KBM-7 (cell line): ENCODE measurements at regions not wholly inside any gene's neighbourhood (a gene's known extent, or its start where the extent isn't known, plus 50 kb on each side); places are given as distances from the start of the nearest gene placed in this dataset.
"Not testable (repeated sequence)": the region's sequence is repeated elsewhere in the genome, so short reads cannot be mapped to it uniquely, and the experiment has no call there.

Source experiments
- DNase-seq: peaks from one replicate; pipeline ENCODE4 v3.0.0-alpha.2; 2015
- in situ Hi-C: fragments of 300-500 bp; cut with MboI; formaldehyde crosslinking; loops from 2 replicates; pipeline ENCODE4 v1.14.3; 2020; ENCODE audit warnings: low sequenced_read_pairs, low pct_unique_long_range_greater_than_20kb, mixed read lengths

GRCh38 chr9:86573886-86574285 lies 219.7 kb upstream of the TUT7 start:
- in situ Hi-C loops = no loop called here

DNA sequence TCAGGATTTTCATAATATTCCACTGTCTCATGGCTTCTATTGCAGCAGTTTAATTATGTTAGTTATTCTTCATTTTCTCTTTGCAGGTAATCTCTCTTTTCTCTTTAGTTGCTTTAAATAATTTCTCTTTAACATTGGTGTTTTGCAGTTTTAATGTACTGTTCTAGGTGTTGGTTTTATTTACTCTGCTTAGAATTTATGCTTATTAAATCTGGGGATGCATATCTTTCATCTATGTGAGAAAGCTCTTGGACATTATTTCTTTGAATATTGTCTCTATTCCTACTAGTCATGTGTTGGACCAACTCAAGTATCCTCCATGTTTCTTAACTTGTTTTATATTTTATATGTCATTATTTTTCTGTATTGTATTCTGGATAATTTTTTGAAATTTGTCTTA lies 218.7 kb upstream of the TUT7 start:
- in situ Hi-C loops = no loop called here
- DNase-seq = no peak

More at GRCh38 chr9:86573886-86574285, 219.7 kb upstream of the TUT7 start:
- no peak for DNase-seq

GRCh38 chr9:86565603-86566002 lies 211.4 kb upstream of the TUT7 start:
- DNase-seq = peak; percentile 64
- in situ Hi-C loops = not testable (repeated sequence)

- in situ Hi-C loops = no loop called here
- DNase-seq = no peak
Observed at GRCh38 chr9:86563936-86564335, 209.7 kb upstream of the TUT7 start.

- no peak for DNase-seq
- in situ Hi-C loops = no loop called here
Observed at GRCh38 chr9:86563350-86563749, 209.1 kb upstream of the TUT7 start.

GRCh38 chr9:86562691-86563090 lies 208.5 kb upstream of the TUT7 start:
- no peak for DNase-seq
- in situ Hi-C loops = no loop called here

DNA sequence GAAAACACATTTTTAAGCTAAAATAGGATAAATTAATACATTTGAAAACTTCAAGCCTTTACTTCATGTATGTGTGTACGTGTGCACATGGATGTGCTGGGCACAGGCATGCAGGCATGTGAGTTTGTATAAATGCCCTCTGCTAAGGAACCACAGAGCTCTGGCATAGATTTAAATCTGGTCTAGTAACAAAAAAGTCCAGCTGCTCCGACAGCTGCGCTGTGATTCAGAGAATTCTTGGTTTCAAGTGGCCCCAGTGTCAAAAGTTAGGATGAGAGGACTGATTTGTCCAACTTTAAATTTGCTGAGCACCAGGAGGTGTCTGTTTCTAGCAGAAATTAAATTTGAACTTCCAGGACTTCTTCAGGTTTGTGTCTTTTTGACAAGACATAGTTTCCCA lies 203.7 kb upstream of the TUT7 start:
- no peak for DNase-seq
- in situ Hi-C loops = no loop called here

- no peak for DNase-seq
- in situ Hi-C loops = no loop called here
Observed at GRCh38 chr9:86557063-86557766, 203.0 kb upstream of the TUT7 start.

- in situ Hi-C loops = no loop called here
- no peak for DNase-seq
Observed at GRCh38 chr9:86555661-86556060, 201.5 kb upstream of the TUT7 start.

GRCh38 chr9:86550401-86550800 lies 196.2 kb upstream of the TUT7 start:
- in situ Hi-C loops = no loop called here
- DNase-seq = no peak

DNA sequence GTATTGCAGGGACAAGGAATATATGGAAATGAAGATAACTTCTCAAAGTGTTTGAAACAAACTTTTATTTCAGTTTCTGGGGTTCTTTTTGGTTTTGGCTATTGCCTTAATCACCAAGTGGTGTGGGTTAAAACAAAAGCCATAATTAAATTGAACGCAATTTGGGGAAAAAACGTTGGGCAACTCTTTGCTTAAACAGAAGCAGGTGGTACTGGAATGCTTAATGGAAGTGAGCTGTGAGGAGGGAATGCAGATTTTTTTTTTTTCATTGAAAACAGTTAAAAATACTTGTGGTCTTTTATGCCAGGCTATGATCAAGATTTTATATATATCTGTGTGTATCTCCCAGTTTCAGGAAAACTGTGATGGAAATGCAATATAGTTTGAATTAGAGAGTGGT lies 195.7 kb upstream of the TUT7 start:
- in situ Hi-C loops = no loop called here
- no peak for DNase-seq

DNA sequence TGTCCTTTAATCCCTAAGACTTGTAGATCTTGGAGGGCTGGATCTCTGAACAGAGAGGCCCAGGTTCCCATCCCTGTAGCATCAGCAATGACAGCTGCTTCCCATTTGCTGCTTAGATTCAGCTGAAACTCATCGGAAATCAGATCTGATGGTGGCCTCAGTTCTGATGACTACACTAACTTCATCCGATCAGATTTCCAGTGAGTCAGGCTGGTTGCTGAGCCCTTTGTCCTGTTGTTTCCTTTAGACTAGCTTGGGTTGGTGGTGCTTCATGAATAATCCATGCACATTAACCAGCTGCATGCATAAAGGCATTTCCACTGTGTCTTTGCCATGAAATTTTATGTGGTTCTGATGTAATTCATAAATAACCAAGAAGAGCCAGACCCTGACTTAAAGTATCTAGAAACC lies 195.2 kb upstream of the TUT7 start:
- in situ Hi-C loops = no loop called here
- no peak for DNase-seq

- DNase-seq = no peak
- in situ Hi-C loops = no loop called here
Observed at GRCh38 chr9:86548220-86548619, 194.0 kb upstream of the TUT7 start.

DNA sequence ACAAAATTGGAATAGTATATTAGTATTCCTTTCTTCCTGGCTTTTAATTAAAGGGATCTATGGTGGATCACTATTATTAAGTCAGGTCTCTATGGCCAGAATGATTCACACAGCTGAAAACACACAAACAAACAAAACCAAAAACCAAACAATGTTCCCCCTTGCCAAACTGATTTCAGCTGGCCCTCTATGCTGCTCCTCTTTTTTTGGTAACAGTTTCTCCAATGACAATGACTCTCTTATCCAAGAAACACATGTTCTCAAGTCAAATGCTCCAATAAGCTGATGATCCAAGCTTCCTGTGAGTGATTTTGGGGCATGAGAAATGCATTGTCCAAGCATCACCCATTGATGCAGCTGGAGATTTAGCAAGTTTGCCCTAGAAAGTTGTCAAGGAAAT lies 193.4 kb upstream of the TUT7 start:
- in situ Hi-C loops = no loop called here
- no peak for DNase-seq

DNA sequence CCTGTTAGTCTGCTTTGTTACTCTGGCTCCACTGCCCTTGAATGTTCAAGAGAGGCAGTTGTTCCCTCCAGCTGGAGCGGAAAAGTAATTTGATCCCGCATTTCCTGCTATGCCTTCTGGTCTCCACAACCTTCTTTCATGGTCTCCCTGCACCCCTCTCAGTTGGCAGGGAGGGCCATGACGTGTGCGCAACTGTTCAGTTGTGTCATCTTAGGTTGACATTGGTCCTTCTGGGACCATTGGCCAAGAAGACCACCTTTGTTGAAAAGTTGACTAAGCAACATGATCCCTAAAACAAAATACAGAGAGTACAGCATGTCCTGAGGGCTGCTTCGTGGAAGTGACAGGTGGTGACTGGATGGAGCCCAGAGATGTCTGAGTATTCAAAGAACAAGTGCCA lies 192.5 kb upstream of the TUT7 start:
- in situ Hi-C loops = no loop called here
- no peak for DNase-seq

- in situ Hi-C loops = no loop called here
- DNase-seq = no peak
Observed at GRCh38 chr9:86545090-86545489, 190.9 kb upstream of the TUT7 start.

- DNase-seq = no peak
- in situ Hi-C loops = no loop called here
Observed at GRCh38 chr9:86541014-86541570, 186.9 kb upstream of the TUT7 start.

GRCh38 chr9:86535406-86535915 lies 181.3 kb upstream of the TUT7 start:
- in situ Hi-C loops = no loop called here
- no peak for DNase-seq

DNA sequence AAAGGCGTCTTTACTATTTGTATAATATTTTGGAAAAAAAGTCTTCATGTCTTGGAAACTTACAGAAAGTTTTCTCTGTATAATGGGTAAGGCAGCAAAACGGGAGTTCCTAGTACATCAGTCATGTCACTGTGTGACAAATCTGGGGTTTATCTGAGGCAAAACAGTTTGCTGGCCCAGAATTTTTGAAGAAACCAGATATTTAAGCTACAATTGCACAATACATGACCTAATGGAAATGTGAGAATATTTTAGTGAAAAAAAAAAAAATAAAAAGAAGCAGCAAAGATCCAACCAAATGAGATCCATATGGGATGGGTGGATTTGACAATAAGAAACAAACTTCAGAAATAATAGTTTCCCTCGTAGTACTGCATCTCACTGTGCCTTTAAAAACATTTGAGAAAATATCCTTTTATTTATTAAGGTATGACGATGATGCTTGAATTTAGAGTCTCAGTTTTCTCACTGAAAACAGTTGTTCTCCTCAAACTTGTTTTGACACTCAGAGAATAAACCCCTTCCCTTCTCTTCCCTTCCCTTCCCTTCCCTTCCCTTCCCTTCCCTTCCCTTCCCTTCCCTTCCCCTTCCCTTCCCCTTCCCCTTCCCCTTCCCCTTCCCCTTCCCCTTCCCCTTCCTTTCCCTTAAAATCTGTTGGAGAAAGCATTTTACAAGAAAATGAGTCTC lies 180.5 kb upstream of the TUT7 start:
- no peak for DNase-seq
- in situ Hi-C loops = no loop called here

- DNase-seq = no peak
Observed at GRCh38 chr9:86531971-86532640, 177.9 kb upstream of the TUT7 start.

More at GRCh38 chr9:86531971-86532640, 177.9 kb upstream of the TUT7 start:
- in situ Hi-C loops = no loop called here
